OCI-LY3 (cell line): ENCODE measurements at regions not wholly inside any gene's neighbourhood (a gene's known extent, or its start where the extent isn't known, plus 50 kb on each side); places are given as distances from the start of the nearest gene placed in this dataset.

ENCODE experiments used
- EZH2phosphoT487 ChIP-seq: fragments of 200-600 bp; shearing (Covaris generic); IDR thresholded peaks from 2 replicates; pipeline ENCODE4 v1.6.1; 2018; ENCODE audit warnings: antibody characterized with exemption, mixed run types, low read depth
- TF ChIP-seq, protein P1 (sequence below): fragments of 200-600, 300-600 bp; sonication (generic); IDR thresholded peaks from 2 replicates; pipeline ENCODE4 v1.5.1; 2014; ENCODE audit warnings: antibody characterized with exemption, low read length, low read depth

DNA sequence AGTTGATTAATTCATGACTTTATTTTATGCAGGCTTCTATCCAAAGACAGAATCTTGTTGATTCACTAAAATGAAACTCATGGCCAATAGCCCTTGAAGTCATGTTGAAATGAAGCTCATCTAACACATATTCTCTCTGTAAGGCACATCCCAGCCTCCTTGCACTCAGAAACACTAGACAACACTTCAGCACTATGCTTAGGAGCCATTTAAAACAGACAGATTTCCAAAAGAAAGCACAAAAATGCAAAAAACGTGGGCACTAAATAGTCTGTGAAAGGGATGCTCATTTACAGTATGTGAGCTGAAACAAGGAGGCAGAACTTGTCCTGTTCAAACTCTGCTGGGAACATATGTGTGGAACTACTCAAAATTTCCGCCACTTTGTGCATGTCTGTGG is 124.4 kb downstream of the MYCN start:
- TF ChIP-seq EZH2phosphoT487 = no peak
- TF ChIP-seq, protein P1, sequence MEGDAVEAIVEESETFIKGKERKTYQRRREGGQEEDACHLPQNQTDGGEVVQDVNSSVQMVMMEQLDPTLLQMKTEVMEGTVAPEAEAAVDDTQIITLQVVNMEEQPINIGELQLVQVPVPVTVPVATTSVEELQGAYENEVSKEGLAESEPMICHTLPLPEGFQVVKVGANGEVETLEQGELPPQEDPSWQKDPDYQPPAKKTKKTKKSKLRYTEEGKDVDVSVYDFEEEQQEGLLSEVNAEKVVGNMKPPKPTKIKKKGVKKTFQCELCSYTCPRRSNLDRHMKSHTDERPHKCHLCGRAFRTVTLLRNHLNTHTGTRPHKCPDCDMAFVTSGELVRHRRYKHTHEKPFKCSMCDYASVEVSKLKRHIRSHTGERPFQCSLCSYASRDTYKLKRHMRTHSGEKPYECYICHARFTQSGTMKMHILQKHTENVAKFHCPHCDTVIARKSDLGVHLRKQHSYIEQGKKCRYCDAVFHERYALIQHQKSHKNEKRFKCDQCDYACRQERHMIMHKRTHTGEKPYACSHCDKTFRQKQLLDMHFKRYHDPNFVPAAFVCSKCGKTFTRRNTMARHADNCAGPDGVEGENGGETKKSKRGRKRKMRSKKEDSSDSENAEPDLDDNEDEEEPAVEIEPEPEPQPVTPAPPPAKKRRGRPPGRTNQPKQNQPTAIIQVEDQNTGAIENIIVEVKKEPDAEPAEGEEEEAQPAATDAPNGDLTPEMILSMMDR = no peak
